ENCODE measurements at regions not wholly inside any gene's neighbourhood (a gene's known extent, or its start where the extent isn't known, plus 50 kb on each side); places are given as distances from the start of the nearest gene placed in this dataset.

DNA sequence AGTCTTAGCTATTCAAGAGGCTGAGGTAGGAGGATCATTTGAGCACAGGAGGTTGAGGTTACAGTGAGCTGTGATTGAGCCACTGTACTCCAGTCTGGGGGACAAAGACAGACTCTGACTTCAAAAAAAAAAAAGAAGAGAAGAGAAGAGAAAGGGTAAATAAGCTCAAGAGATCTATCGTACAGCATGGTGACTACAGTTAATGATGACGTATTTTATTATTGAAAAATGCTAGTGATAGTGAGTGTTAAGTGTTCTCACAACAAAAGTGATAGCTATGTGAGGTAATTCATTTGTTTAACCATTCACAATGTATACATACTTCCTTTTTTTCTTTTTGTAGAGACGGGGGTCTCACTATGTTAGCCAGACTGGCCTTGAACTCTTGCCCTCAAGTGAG is 121.5 kb upstream of the RPL34 start:
- no peak for DNase-seq
- H3K36me3 ChIP-seq, result no peaks in the 10 kb centered on the region
- no peak overlapping the region for H3K4me3 ChIP-seq (ENCODE audit: low read depth, low read length)
- no peaks in the 10 kb centered on the region for H3K4me1 ChIP-seq
- TF ChIP-seq, protein P1, sequence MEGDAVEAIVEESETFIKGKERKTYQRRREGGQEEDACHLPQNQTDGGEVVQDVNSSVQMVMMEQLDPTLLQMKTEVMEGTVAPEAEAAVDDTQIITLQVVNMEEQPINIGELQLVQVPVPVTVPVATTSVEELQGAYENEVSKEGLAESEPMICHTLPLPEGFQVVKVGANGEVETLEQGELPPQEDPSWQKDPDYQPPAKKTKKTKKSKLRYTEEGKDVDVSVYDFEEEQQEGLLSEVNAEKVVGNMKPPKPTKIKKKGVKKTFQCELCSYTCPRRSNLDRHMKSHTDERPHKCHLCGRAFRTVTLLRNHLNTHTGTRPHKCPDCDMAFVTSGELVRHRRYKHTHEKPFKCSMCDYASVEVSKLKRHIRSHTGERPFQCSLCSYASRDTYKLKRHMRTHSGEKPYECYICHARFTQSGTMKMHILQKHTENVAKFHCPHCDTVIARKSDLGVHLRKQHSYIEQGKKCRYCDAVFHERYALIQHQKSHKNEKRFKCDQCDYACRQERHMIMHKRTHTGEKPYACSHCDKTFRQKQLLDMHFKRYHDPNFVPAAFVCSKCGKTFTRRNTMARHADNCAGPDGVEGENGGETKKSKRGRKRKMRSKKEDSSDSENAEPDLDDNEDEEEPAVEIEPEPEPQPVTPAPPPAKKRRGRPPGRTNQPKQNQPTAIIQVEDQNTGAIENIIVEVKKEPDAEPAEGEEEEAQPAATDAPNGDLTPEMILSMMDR (IDR thresholded peaks at IDR 0.05; ENCODE audit: low read depth, low read length), result no peak
- peaks cover 4% of the 10 kb centered on the region; the same call in 1 of the 2 replicates for H3K27me3 ChIP-seq
- no peaks in the 10 kb centered on the region; the same call in 1 of the 2 replicates for H3K9me3 ChIP-seq

DNA sequence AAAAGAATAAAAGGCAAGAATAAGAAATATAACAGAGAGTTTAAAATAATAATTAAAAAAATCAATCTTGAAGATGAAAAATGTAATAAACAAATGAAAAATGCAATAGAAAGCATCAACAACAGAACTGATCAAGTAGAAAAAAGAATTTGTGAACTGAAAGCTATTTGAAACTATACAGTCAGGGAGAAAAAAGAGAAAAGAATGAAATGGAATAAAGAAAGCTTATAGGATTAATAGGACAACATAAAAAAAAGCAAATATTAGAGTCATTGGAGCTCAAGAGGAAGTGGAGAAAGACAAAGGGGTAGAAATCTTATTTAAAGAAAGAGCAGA is 126.8 kb upstream of the RPL34 start:
- Histone ChIP-seq H3K4me1 (no peaks in the 10 kb centered on the region), H3K27me3 (0 out of 2 replicates have a peak, but pooled peaks cover 4% of the 10 kb centered on the region), H3K36me3 (no peaks in the 10 kb centered on the region), H3K4me3 (ENCODE audit: low read depth, low read length) (no peak overlapping the region), H3K9me3 (no peaks in the 10 kb centered on the region)
- TF ChIP-seq, protein P1 (IDR thresholded peaks at IDR 0.05; ENCODE audit: low read depth, low read length), result no peak
- no peak for DNase-seq

DNA sequence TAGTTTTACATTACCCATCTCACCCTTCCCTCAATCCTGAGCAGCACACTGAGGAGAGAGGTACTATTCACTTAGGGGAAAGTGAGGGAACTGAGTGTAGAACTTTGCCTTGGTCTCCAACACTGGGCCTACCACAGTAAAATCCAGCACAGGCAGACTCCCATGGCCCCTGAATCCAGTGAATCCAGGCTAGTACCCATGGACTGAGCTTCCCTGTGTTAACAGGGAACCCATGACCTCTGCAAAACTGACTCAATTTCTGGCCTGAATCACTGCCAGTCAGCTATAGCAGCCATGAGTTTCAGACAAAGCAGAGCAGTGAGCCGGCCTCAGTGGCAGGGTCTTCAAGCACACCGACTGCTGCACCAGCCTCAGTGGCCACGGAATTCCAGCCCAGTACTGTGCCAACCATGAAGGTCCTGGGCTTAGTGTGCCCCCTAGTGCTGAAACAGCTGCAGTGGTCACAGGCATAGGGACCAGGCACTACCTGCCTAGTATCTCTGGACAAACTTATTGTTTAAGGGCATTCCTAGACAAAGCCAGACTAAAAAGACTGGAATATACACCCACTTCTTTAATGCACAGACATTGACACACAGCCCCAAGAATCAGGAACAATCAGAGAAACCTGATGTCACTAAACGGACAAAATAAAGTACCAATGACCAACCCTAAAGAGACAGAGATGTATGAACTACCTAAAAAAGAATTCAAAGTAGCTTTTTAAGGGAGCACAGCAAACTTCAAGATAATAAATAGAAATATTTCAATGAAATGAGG is 127.4 kb upstream of the RPL34 start:
- DNase-seq, result peak; percentile 69
- H3K4me3 ChIP-seq (ENCODE audit: low read depth, low read length), result no peak overlapping the region
- H3K9me3 ChIP-seq, result no peaks in the 10 kb centered on the region
- H3K36me3 ChIP-seq, result no peaks in the 10 kb centered on the region
- TF ChIP-seq, protein P1 (IDR thresholded peaks at IDR 0.05; ENCODE audit: low read depth, low read length), result peak; percentile 92
- H3K4me1 ChIP-seq, result no peaks in the 10 kb centered on the region
- 0 out of 2 replicates have a peak, but pooled peaks cover under 1% of the 10 kb centered on the region for H3K27me3 ChIP-seq

DNA sequence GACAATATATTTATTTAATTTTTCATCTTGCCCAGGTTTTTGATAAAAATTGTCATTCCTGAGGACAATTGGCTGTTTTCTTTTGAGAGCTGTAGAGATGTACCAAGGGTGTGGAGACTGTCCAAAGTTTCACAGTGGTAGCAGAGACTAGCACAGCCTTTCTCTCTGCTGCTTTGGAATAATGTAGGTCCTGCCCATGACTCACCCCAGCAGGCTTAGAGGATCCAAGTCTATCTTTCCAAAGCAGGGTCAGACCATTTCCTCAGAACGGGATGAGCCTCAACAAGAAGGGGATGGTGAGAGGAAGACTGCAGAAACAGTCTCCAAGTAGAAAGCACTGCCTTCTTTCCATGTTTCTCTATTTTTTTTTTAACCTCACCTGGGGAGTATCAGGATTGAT is 131.5 kb upstream of the RPL34 start:
- TF ChIP-seq, protein P1 (IDR thresholded peaks at IDR 0.05; ENCODE audit: low read depth, low read length), result no peak
- Histone ChIP-seq H3K36me3 (no peaks in the 10 kb centered on the region), H3K27me3 (no peaks in the 10 kb centered on the region), H3K4me3 (ENCODE audit: low read depth, low read length) (no peak overlapping the region), H3K9me3 (no peaks in the 10 kb centered on the region), H3K4me1 (no peaks in the 10 kb centered on the region)
- DNase-seq, result no peak

DNA sequence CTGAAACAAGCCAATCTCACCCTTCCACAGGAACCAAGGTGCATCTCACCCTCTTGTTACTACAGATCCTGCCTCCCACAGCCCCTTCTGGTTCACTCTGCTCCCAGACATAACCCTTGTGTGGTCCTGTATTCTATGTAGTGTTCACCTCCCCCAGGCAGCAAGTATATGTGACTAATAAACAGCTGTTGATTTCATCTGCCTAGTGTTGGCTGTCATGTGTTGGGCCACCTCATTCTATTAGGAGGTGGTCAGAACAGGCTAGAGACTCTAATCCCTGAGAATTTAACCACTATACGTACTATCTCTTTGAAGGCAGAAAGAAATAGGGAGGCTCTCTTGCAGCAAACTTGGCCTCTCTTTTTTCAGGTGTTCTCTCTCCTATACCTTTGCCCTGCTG is 134.3 kb upstream of the RPL34 start:
- Histone ChIP-seq H3K9me3 (no peaks in the 10 kb centered on the region), H3K4me3 (ENCODE audit: low read depth, low read length) (no peak overlapping the region), H3K27me3 (no peaks in the 10 kb centered on the region), H3K36me3 (no peaks in the 10 kb centered on the region), H3K4me1 (no peaks in the 10 kb centered on the region)
- no peak for DNase-seq
- TF ChIP-seq, protein P1 (IDR thresholded peaks at IDR 0.05; ENCODE audit: low read depth, low read length), result no peak

DNA sequence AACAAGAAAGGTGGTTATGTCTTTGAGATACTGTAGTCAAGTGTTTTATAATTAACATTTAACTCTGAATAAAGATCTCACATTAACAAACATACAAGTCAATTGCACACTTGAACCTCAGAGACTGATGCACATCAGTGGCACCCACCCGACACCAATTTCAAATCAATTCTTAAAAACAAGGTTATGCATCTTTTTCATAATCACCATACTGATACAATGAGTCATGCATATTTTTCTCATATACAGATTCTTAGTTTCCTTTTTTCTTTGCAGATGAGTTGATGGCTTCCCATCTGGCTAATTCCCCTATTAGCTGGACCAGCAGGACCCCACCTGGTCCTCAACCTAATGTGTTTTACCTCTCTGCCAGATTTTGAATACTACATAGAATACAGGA is 136.2 kb upstream of the RPL34 start:
- TF ChIP-seq, protein P1 (IDR thresholded peaks at IDR 0.05; ENCODE audit: low read depth, low read length), result no peak
- DNase-seq, result no peak
- no peaks in the 10 kb centered on the region for H3K9me3 ChIP-seq
- no peak overlapping the region for H3K4me3 ChIP-seq (ENCODE audit: low read depth, low read length)
- no peaks in the 10 kb centered on the region for H3K36me3 ChIP-seq
- H3K27me3 ChIP-seq, result no peaks in the 10 kb centered on the region
- no peaks in the 10 kb centered on the region for H3K4me1 ChIP-seq

Measured in BE2C (cell line).